CD4-positive, alpha-beta T cell treated with Interleukin-1 beta for 1 hour (primary cell): ENCODE measurements at regions not wholly inside any gene's neighbourhood (a gene's known extent, or its start where the extent isn't known, plus 50 kb on each side); places are given as distances from the start of the nearest gene placed in this dataset.

Source experiments
- DNase-seq, 2 donors: peaks; one replicate each; pipeline ENCODE4 v3.0.0-alpha.2; 2020 to 2022

GRCh38 chr4:152109531-152110509 is 349.0 kb upstream of the GATB start:
- no peak for DNase-seq

GRCh38 chr4:152107736-152108500 is 347.1 kb upstream of the GATB start:
- DNase-seq, result no peak

- DNase-seq, result no peak
Measured at GRCh38 chr4:152106781-152107321, 346.0 kb upstream of the GATB start.

- DNase-seq, result peak; percentile 27 to 39
Measured at GRCh38 chr4:152106113-152106763, 345.4 kb upstream of the GATB start.

GRCh38 chr4:152104901-152105357 is 344.1 kb upstream of the GATB start:
- DNase-seq, result no peak

GRCh38 chr4:152104356-152104755 is 343.5 kb upstream of the GATB start:
- no peak for DNase-seq

- DNase-seq, result no peak
Measured at GRCh38 chr4:152103181-152103901, 342.5 kb upstream of the GATB start.

GRCh38 chr4:152102436-152103000 is 341.7 kb upstream of the GATB start:
- no peak for DNase-seq

GRCh38 chr4:152101556-152102435 is 341.0 kb upstream of the GATB start:
- no peak for DNase-seq

GRCh38 chr4:152100379-152101201 is 339.8 kb upstream of the GATB start:
- peak; percentile 83 to 84 for DNase-seq

GRCh38 chr4:152099981-152100378 is 339.2 kb upstream of the GATB start:
- DNase-seq, result peak in 1 of 2 donors; percentile 10

GRCh38 chr4:152099555-152099954 is 338.7 kb upstream of the GATB start:
- DNase-seq, result peak in 1 of 2 donors; percentile 17

GRCh38 chr4:152099061-152099425 is 338.2 kb upstream of the GATB start:
- DNase-seq, result no peak

GRCh38 chr4:152098365-152099060 is 337.7 kb upstream of the GATB start:
- DNase-seq, result no peak

- no peak for DNase-seq
Measured at GRCh38 chr4:152097371-152097770, 336.6 kb upstream of the GATB start.

GRCh38 chr4:152095701-152096070 is 334.9 kb upstream of the GATB start:
- DNase-seq, result no peak

GRCh38 chr4:152094970-152095700 is 334.3 kb upstream of the GATB start:
- no peak for DNase-seq

- DNase-seq, result no peak
Measured at GRCh38 chr4:152091405-152091804, 330.6 kb upstream of the GATB start.

GRCh38 chr4:152090543-152090942 is 329.7 kb upstream of the GATB start:
- DNase-seq, result peak in 1 of 2 donors; percentile 15
